A549 (cell line): ENCODE measurements at regions not wholly inside any gene's neighbourhood (a gene's known extent, or its start where the extent isn't known, plus 50 kb on each side); places are given as distances from the start of the nearest gene placed in this dataset.

ENCODE experiments used
- CBX2 ChIP-seq: fragments of 200-600 bp; sonication (generic); IDR thresholded peaks from 2 replicates; pipeline ENCODE4 v1.6.1; 2016; ENCODE audit warnings: low read depth, mild to moderate bottlenecking, borderline replicate concordance
- CHD4 ChIP-seq: fragments of 200-600 bp; sonication (generic); IDR thresholded peaks from 2 replicates; pipeline ENCODE4 v1.6.1; 2016; ENCODE audit warnings: antibody characterized with exemption, mild to moderate bottlenecking, borderline replicate concordance
- CTCF ChIP-seq: fragments of >200 bp; sonication (Bioruptor Twin); formaldehyde crosslinking; IDR thresholded peaks from 3 replicates; pipeline ENCODE4 v1.5.1; 2016
- RAD21 ChIP-seq, 2 experiments: fragments of >200 bp in 1 of 2; sonication (Bioruptor Twin) in 1 of 2; formaldehyde crosslinking in 1 of 2; IDR thresholded peaks in 1 of 2; conservative IDR thresholded peaks in 1 of 2; 2 replicates in 1 of 2; 3 replicates in 1 of 2; pipeline ENCODE4 v1.6.1; 2012 to 2018; ENCODE audit warnings: inconsistent platforms in 1 of 2
- REST ChIP-seq: fragments of 200-600 bp; sonication (generic); IDR thresholded peaks from 2 replicates; pipeline ENCODE4 v1.6.1; 2016; ENCODE audit warnings: antibody characterized with exemption, mild to moderate bottlenecking, moderate library complexity

GRCh38 chr16:35561346-35561745, 2101.9 kb downstream of the TP53TG3F start:
- TF ChIP-seq REST = no peak
- TF ChIP-seq CTCF = no peak
- no peak for TF ChIP-seq CHD4
- no peak for TF ChIP-seq RAD21 (conservative IDR thresholded peaks at IDR 0.05 in 1 of 2, IDR thresholded peaks at IDR 0.05 in 1 of 2)
- no peak for TF ChIP-seq CBX2
